ENCODE measurements at regions not wholly inside any gene's neighbourhood (a gene's known extent, or its start where the extent isn't known, plus 50 kb on each side); places are given as distances from the start of the nearest gene placed in this dataset.

- TF ChIP-seq POLR2AphosphoS5 (IDR thresholded peaks at IDR 0.05; ENCODE audit: low read depth, low read length): no peak
- TF ChIP-seq POLR2A (IDR thresholded peaks at IDR 0.05; ENCODE audit: low read depth, low read length): no peak
Observed at GRCh38 chr16:51210087-51210486, 59.0 kb upstream of the SALL1 start.

Measured in GM12892 (cell line).